Loucy (cell line): ENCODE measurements at regions not wholly inside any gene's neighbourhood (a gene's known extent, or its start where the extent isn't known, plus 50 kb on each side); places are given as distances from the start of the nearest gene placed in this dataset.

ENCODE experiments used
- H2AFZ ChIP-seq: fragments of 200-600 bp; sonication (generic); 2 replicates; pipeline ENCODE4 v1.6.0; 2016; ENCODE audit warnings: antibody characterized with exemption, mild to moderate bottlenecking, low read length, moderate library complexity
- H3F3A ChIP-seq: fragments of 200-600 bp; 2 replicates; pipeline ENCODE4 v1.6.0; 2016; ENCODE audit warnings: antibody characterized with exemption, low read depth, mild to moderate bottlenecking
- H3K27me3 ChIP-seq: fragments of 200-600 bp; sonication (generic); 2 replicates; pipeline ENCODE4 v1.6.1; 2014; ENCODE audit warnings: low read length, mild to moderate bottlenecking; ENCODE audit not compliant: insufficient read depth, poor library complexity, severe bottlenecking
- H3K36me3 ChIP-seq: fragments of 200-600 bp; sonication (generic); 2 replicates; pipeline ENCODE4 v1.6.1; 2016; ENCODE audit warnings: low read length; ENCODE audit not compliant: insufficient read depth
- H3K4me1 ChIP-seq: fragments of 200-600 bp; sonication (generic); 2 replicates; pipeline ENCODE4 v1.5.1; 2014; ENCODE audit warnings: low read length, mild to moderate bottlenecking; ENCODE audit not compliant: insufficient read depth, poor library complexity, severe bottlenecking
- H3K4me2 ChIP-seq: fragments of 200-600 bp; sonication (generic); 2 replicates; pipeline ENCODE4 v1.6.0; 2014; ENCODE audit warnings: antibody characterized with exemption, low read length, low read depth, mild to moderate bottlenecking; ENCODE audit not compliant: poor library complexity, severe bottlenecking
- H3K4me3 ChIP-seq: fragments of 200-600 bp; sonication (generic); 2 replicates; pipeline ENCODE4 v1.5.1; 2014; ENCODE audit warnings: low read length, mild to moderate bottlenecking, mixed read lengths; ENCODE audit not compliant: poor library complexity, severe bottlenecking
- H3K79me2 ChIP-seq: fragments of 200-600 bp; sonication (generic); 2 replicates; pipeline ENCODE4 v1.6.1; 2014; ENCODE audit warnings: low read length; ENCODE audit not compliant: insufficient read depth
- H3K9ac ChIP-seq: fragments of 200-600 bp; sonication (generic); 2 replicates; pipeline ENCODE4 v1.6.0; 2014; ENCODE audit warnings: mild to moderate bottlenecking, low read depth, low read length, moderate library complexity; ENCODE audit not compliant: poor library complexity, severe bottlenecking
- H3K9me2 ChIP-seq: fragments of 200-600 bp; sonication (generic); replicated peaks from 2 replicates; pipeline ENCODE4 v1.6.1; 2016; ENCODE audit warnings: low read depth, low read length, mixed read lengths
- H3K9me3 ChIP-seq: fragments of 200-600 bp; sonication (generic); 2 replicates; pipeline ENCODE4 v1.6.1; 2014; ENCODE audit warnings: mild to moderate bottlenecking, antibody characterized with exemption, low read length, low read depth; ENCODE audit not compliant: insufficient read depth
- H4K20me1 ChIP-seq: fragments of 200-600 bp; sonication (generic); 2 replicates; pipeline ENCODE4 v1.6.0; 2014; ENCODE audit warnings: antibody characterized with exemption, low read length, mild to moderate bottlenecking; ENCODE audit not compliant: insufficient read depth, poor library complexity, severe bottlenecking
- CTCF ChIP-seq: fragments of 200-600 bp; sonication (generic); conservative IDR thresholded peaks from 2 replicates; pipeline ENCODE4 v1.5.1; 2014; ENCODE audit warnings: mild to moderate bottlenecking, antibody characterized with exemption, low read length
- EZH2phosphoT487 ChIP-seq: fragments of 200-600 bp; IDR thresholded peaks from 2 replicates; pipeline ENCODE4 v1.6.1; 2018; ENCODE audit warnings: antibody characterized with exemption, mild to moderate bottlenecking, moderate library complexity, borderline replicate concordance

GRCh38 chr14:58816416-58817115 is 178.8 kb downstream of the DACT1 start:
- no peak overlapping the region for H2AFZ ChIP-seq
- H3K4me1 ChIP-seq: no peaks in the 10 kb centered on the region
- H3K9me2 ChIP-seq: no peaks in the 10 kb centered on the region
- H3K9ac ChIP-seq: no peak overlapping the region
- H3K27me3 ChIP-seq: no peaks in the 10 kb centered on the region
- no peaks in the 10 kb centered on the region for H3K79me2 ChIP-seq
- no peak for TF ChIP-seq CTCF
- H3K4me2 ChIP-seq: no peak overlapping the region
- H3F3A ChIP-seq: no peaks in the 10 kb centered on the region
- H3K4me3 ChIP-seq: no peak overlapping the region
- no peaks in the 10 kb centered on the region for H3K9me3 ChIP-seq
- H3K36me3 ChIP-seq: no peaks in the 10 kb centered on the region
- no peaks in the 10 kb centered on the region for H4K20me1 ChIP-seq

DNA sequence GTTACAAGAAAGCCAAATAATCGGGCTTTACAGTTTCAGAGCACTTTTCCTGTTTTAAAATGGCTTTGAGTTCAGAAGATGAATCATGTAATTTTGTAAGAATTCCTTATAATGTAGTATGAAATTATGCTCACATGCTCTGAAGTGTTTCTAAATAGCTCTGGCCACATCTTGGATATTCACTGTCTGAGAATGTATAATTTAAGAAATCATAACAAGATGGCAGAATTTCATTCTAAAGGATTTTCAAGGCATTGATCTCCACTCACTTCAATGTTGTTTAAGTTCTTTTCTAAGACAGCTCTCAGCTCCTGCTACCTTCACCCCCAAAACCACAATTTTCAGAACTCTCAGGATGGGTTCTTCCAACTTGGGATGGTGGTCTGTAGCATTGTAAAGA is 180.1 kb downstream of the DACT1 start:
- Histone ChIP-seq H3K79me2 (no peaks in the 10 kb centered on the region), H3K9me2 (no peaks in the 10 kb centered on the region), H3K36me3 (no peaks in the 10 kb centered on the region), H3F3A (no peaks in the 10 kb centered on the region), H3K27me3 (no peaks in the 10 kb centered on the region), H2AFZ (no peak overlapping the region), H3K4me1 (no peaks in the 10 kb centered on the region), H3K4me2 (no peak overlapping the region), H4K20me1 (no peaks in the 10 kb centered on the region), H3K4me3 (no peak overlapping the region), H3K9me3 (no peaks in the 10 kb centered on the region), H3K9ac (no peak overlapping the region)
- TF ChIP-seq EZH2phosphoT487: no peak
- no peak for TF ChIP-seq CTCF

DNA sequence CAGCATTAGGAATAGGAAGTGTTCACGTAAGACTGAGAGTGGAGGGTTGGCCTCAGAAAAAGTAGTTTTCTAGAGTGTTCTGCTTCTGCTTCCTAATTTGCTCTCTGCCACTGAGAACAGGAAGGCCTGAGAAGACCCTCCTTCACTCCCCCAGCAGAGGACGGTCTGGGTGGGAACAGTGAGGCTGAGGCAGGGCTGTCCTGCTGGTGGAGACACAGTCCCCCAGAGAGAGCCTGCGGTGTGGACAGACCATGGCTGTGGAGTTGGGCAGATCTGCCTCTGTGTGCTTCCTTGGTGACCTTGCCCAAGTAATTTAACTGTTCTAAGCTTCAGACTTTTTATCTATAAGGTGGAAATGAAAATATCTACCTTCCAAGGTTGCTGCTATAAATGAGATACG is 182.3 kb downstream of the DACT1 start:
- H3K9me3 ChIP-seq: no peaks in the 10 kb centered on the region
- H3K4me3 ChIP-seq: no peak overlapping the region
- no peak for TF ChIP-seq EZH2phosphoT487
- no peak for TF ChIP-seq CTCF
- H3K36me3 ChIP-seq: no peaks in the 10 kb centered on the region
- H4K20me1 ChIP-seq: no peaks in the 10 kb centered on the region
- no peaks in the 10 kb centered on the region for H3K4me1 ChIP-seq
- H3K27me3 ChIP-seq: no peaks in the 10 kb centered on the region
- H3K79me2 ChIP-seq: no peaks in the 10 kb centered on the region
- no peak overlapping the region for H3K4me2 ChIP-seq
- H3F3A ChIP-seq: no peaks in the 10 kb centered on the region
- H3K9me2 ChIP-seq: no peaks in the 10 kb centered on the region
- H3K9ac ChIP-seq: no peak overlapping the region
- H2AFZ ChIP-seq: no peak overlapping the region
